Neuronal stem cell (in vitro differentiated cells): ENCODE measurements at regions not wholly inside any gene's neighbourhood (a gene's known extent, or its start where the extent isn't known, plus 50 kb on each side); places are given as distances from the start of the nearest gene placed in this dataset.

ENCODE experiments used
- DNase-seq: peaks from one replicate; pipeline ENCODE4 v3.0.0-alpha.2; 2013; ENCODE audit warnings: low spot score
- H2AFZ ChIP-seq: one replicate; pipeline ENCODE4 v1.6.1; 2013; ENCODE audit warnings: mild to moderate bottlenecking, low read length, inconsistent platforms
- H2AK5ac ChIP-seq: 2 replicates; pipeline ENCODE4 v1.6.1; 2013; ENCODE audit warnings: low read depth, mild to moderate bottlenecking, inconsistent platforms, low read length, moderate library complexity, mixed read lengths
- H2BK120ac ChIP-seq: 2 replicates; pipeline ENCODE4 v1.6.1; 2013; ENCODE audit warnings: low read depth, mild to moderate bottlenecking, inconsistent platforms, low read length, moderate library complexity, mixed read lengths
- H2BK12ac ChIP-seq: one replicate; pipeline ENCODE4 v1.6.1; 2013; ENCODE audit warnings: low read length, inconsistent platforms
- H2BK15ac ChIP-seq: 2 replicates; pipeline ENCODE4 v1.6.1; 2013; ENCODE audit warnings: mild to moderate bottlenecking, low read length, inconsistent platforms, mixed read lengths
- H2BK5ac ChIP-seq: one replicate; pipeline ENCODE4 v1.6.1; 2013; ENCODE audit warnings: inconsistent platforms, mild to moderate bottlenecking, low read length, moderate library complexity
- H3K14ac ChIP-seq: one replicate; pipeline ENCODE4 v1.6.1; 2013; ENCODE audit warnings: low read length, inconsistent platforms
- H3K18ac ChIP-seq: 2 replicates; pipeline ENCODE4 v1.6.1; 2013; ENCODE audit warnings: low read length, inconsistent platforms
- H3K23ac ChIP-seq: 2 replicates; pipeline ENCODE4 v1.6.1; 2013; ENCODE audit warnings: low read depth, mild to moderate bottlenecking, mixed read lengths, low read length, inconsistent platforms; ENCODE audit not compliant: poor library complexity
- H3K27ac ChIP-seq: replicated peaks from 3 replicates; pipeline ENCODE4 v1.5.1; 2013; ENCODE audit warnings: low read length, inconsistent platforms
- H3K27me3 ChIP-seq, 3 experiments: 2 replicates each; pipeline ENCODE4 v1.6.1; 2013; ENCODE audit warnings: low read length in 3 of 3, mild to moderate bottlenecking in 2 of 3, inconsistent platforms in 1 of 3, low read depth in 1 of 3, mixed read lengths in 1 of 3, moderate library complexity in 1 of 3; ENCODE audit not compliant: control insufficient read depth in 3 of 3, insufficient read depth in 3 of 3
- H3K36me3 ChIP-seq, 2 donors: replicated peaks in 1 of 2; 2 replicates each; pipeline ENCODE4 v1.6.1; 2013; ENCODE audit warnings: low read length in 2 of 2; ENCODE audit not compliant: control insufficient read depth in 2 of 2, insufficient read depth in 2 of 2
- H3K4ac ChIP-seq: 2 replicates; pipeline ENCODE4 v1.6.1; 2013; ENCODE audit warnings: inconsistent platforms, mild to moderate bottlenecking, low read length, moderate library complexity
- H3K4me1 ChIP-seq, 2 donors: 1 replicate in 1 of 2; 2 replicates in 1 of 2; pipeline ENCODE4 v1.6.1; 2013; ENCODE audit warnings: low read length in 2 of 2, low read depth in 1 of 2; ENCODE audit not compliant: control insufficient read depth in 2 of 2, insufficient read depth in 1 of 2
- H3K4me2 ChIP-seq: one replicate; pipeline ENCODE4 v1.6.1; 2013; ENCODE audit warnings: mild to moderate bottlenecking, low read length, inconsistent platforms; ENCODE audit not compliant: insufficient read depth, poor library complexity, severe bottlenecking
- H3K4me3 ChIP-seq, 2 donors: 2 replicates each; pipeline ENCODE4 v1.5.1; 2013; ENCODE audit warnings: low read length in 2 of 2, mild to moderate bottlenecking in 2 of 2, inconsistent platforms in 1 of 2, moderate library complexity in 1 of 2
- H3K79me1 ChIP-seq: one replicate; pipeline ENCODE4 v1.6.1; 2013; ENCODE audit warnings: low read depth, mild to moderate bottlenecking, inconsistent platforms, low read length, moderate library complexity
- H3K9ac ChIP-seq: one replicate; pipeline ENCODE4 v1.6.1; 2013; ENCODE audit warnings: mild to moderate bottlenecking, low read depth, low read length, inconsistent platforms; ENCODE audit not compliant: poor library complexity
- H3K9me3 ChIP-seq, 2 donors: replicated peaks in 1 of 2; 2 replicates each; pipeline versions ENCODE3 to v1.6.1; 2013; ENCODE audit warnings: low read length in 2 of 2, mild to moderate bottlenecking in 2 of 2, inconsistent platforms in 1 of 2, low read depth in 1 of 2, mixed read lengths in 1 of 2, moderate library complexity in 1 of 2; ENCODE audit not compliant: control insufficient read depth in 2 of 2, insufficient read depth in 1 of 2
- H4K8ac ChIP-seq: one replicate; pipeline ENCODE4 v1.6.1; 2013; ENCODE audit warnings: low read depth, mild to moderate bottlenecking, inconsistent platforms, low read length, moderate library complexity
- H4K91ac ChIP-seq: one replicate; pipeline ENCODE4 v1.6.1; 2013; ENCODE audit warnings: low read length, low read depth, mild to moderate bottlenecking, inconsistent platforms; ENCODE audit not compliant: poor library complexity
- WGBS, 2 donors: extraction: QIAGEN DNeasy Blood & Tissue Kit; methylation state at CpG; one replicate each; pipeline ENCODE4 v1.1.7; 2013; ENCODE audit warnings: missing lambda C conversion rate in 2 of 2, mixed read lengths in 1 of 2; ENCODE audit not compliant: insufficient read length in 2 of 2, insufficient replicate concordance in 1 of 2; ENCODE audit errors: extremely low coverage in 2 of 2; 5-methylcytosine and 5-hydroxymethylcytosine counted together

GRCh38 chr9:15021146-15021545 lies 110.9 kb upstream of the FREM1 start:
- H3K4me2 ChIP-seq = no peak overlapping the region
- no peak overlapping the region for H3K4ac ChIP-seq
- H3K4me1 ChIP-seq = no peaks in the 10 kb centered on the region
- no peak overlapping the region for H3K23ac ChIP-seq
- H3K9me3 ChIP-seq = no peaks in the 10 kb centered on the region
- no peak overlapping the region for H4K91ac ChIP-seq
- H3K79me1 ChIP-seq = no peaks in the 10 kb centered on the region
- H3K27me3 ChIP-seq = no peaks in the 10 kb centered on the region
- DNase-seq = no peak
- H3K36me3 ChIP-seq = no peaks in the 10 kb centered on the region
- no peak overlapping the region for H2BK15ac ChIP-seq
- H3K27ac ChIP-seq = no peak overlapping the region
- H3K9ac ChIP-seq = no peak overlapping the region
- no peak overlapping the region for H2BK5ac ChIP-seq
- H2AK5ac ChIP-seq = no peak overlapping the region
- no peak overlapping the region for H3K18ac ChIP-seq
- no peak overlapping the region for H3K4me3 ChIP-seq
- H2BK12ac ChIP-seq = no peak overlapping the region
- no peak overlapping the region for H2BK120ac ChIP-seq
- WGBS, 2 donors = no CpG with 5 or more reads among the region's 1 CpG
- no peak overlapping the region for H2AFZ ChIP-seq
- no peak overlapping the region for H3K14ac ChIP-seq
- H4K8ac ChIP-seq = no peak overlapping the region

- Histone ChIP-seq H3K18ac (peak overlapping the region; percentile 30), H3K27ac (no peak overlapping the region), H3K4me1 (no peaks in the 10 kb centered on the region), H3K23ac (no peak overlapping the region), H2BK5ac (no peak overlapping the region), H3K4me3 (no peak overlapping the region), H3K9ac (no peak overlapping the region), H3K9me3 (no peaks in the 10 kb centered on the region), H2AK5ac (no peak overlapping the region), H3K79me1 (no peaks in the 10 kb centered on the region), H4K91ac (no peak overlapping the region), H2BK120ac (no peak overlapping the region), H3K14ac (no peak overlapping the region), H2BK12ac (no peak overlapping the region), H4K8ac (no peak overlapping the region), H3K4me2 (no peak overlapping the region), H3K36me3 (no peaks in the 10 kb centered on the region), H3K27me3 (no peaks in the 10 kb centered on the region), H2AFZ (no peak overlapping the region), H2BK15ac (no peak overlapping the region), H3K4ac (no peak overlapping the region)
- no peak for DNase-seq
- no CpG with 5 or more reads among the region's 6 CpGs for WGBS, 2 donors
Measured at GRCh38 chr9:15018096-15018637, 107.9 kb upstream of the FREM1 start.

GRCh38 chr9:15010581-15010980 lies 100.4 kb upstream of the FREM1 start:
- Histone ChIP-seq H3K4me2 (no peak overlapping the region), H4K91ac (no peak overlapping the region), H2BK15ac (no peak overlapping the region), H3K23ac (no peak overlapping the region), H3K14ac (no peak overlapping the region), H4K8ac (no peak overlapping the region), H3K36me3 (no peaks in the 10 kb centered on the region), H3K9me3 (no peaks in the 10 kb centered on the region), H2BK12ac (no peak overlapping the region), H2BK120ac (no peak overlapping the region), H3K4me1 (no peaks in the 10 kb centered on the region), H2AFZ (no peak overlapping the region), H3K27ac (no peak overlapping the region), H3K18ac (no peak overlapping the region), H3K27me3 (no peaks in the 10 kb centered on the region), H2AK5ac (no peak overlapping the region), H3K9ac (no peak overlapping the region), H2BK5ac (no peak overlapping the region), H3K4ac (no peak overlapping the region), H3K79me1 (no peaks in the 10 kb centered on the region), H3K4me3 (no peak overlapping the region)
- no peak for DNase-seq

- Histone ChIP-seq H2AK5ac (no peak overlapping the region), H4K8ac (no peak overlapping the region), H3K4me1 (no peaks in the 10 kb centered on the region), H3K18ac (no peak overlapping the region), H3K23ac (no peak overlapping the region), H3K9ac (no peak overlapping the region), H2BK5ac (no peak overlapping the region), H3K9me3 (no peaks in the 10 kb centered on the region), H2AFZ (peak overlapping the region; percentile 50), H3K27me3 (no peaks in the 10 kb centered on the region), H3K79me1 (no peaks in the 10 kb centered on the region), H3K4me2 (no peak overlapping the region), H3K4me3 (no peak overlapping the region), H3K4ac (no peak overlapping the region), H3K27ac (no peak overlapping the region), H2BK12ac (no peak overlapping the region), H4K91ac (no peak overlapping the region), H3K14ac (no peak overlapping the region), H2BK120ac (no peak overlapping the region), H3K36me3 (no peaks in the 10 kb centered on the region), H2BK15ac (no peak overlapping the region)
- DNase-seq = no peak
- WGBS, 2 donors = no CpG with 5 or more reads among the region's 1 CpG
Measured at GRCh38 chr9:15007698-15008097, 97.5 kb upstream of the FREM1 start.
